ENCODE measurements at regions not wholly inside any gene's neighbourhood (a gene's known extent, or its start where the extent isn't known, plus 50 kb on each side); places are given as distances from the start of the nearest gene placed in this dataset.

- Histone ChIP-seq H3K36me3 (ENCODE audit: control insufficient read depth in 1 of 2, insufficient read depth in 2 of 2, low read length in 2 of 2) (no peaks in the 10 kb centered on the region), H3K27ac (ENCODE audit: low read depth, low read length) (no peak overlapping the region), H3K4me3 (replicated peaks in 1 of 2; ENCODE audit: low read depth in 1 of 2, low read length in 2 of 2) (no peak overlapping the region), H3K79me2 (ENCODE audit: insufficient read depth, low read length) (no peaks in the 10 kb centered on the region), H3K9ac (ENCODE audit: low read length) (no peak overlapping the region), H2AFZ (ENCODE audit: low read depth, low read length, poor library complexity, severe bottlenecking) (no peak overlapping the region), H4K20me1 (ENCODE audit: insufficient read depth) (no peaks in the 10 kb centered on the region), H3K4me2 (ENCODE audit: low read length) (no peak overlapping the region), H3K9me2 (ENCODE audit: insufficient read depth) (no peaks in the 10 kb centered on the region), H3K9me3 (ENCODE audit: control insufficient read depth in 1 of 2, insufficient read depth in 1 of 2, low read depth in 1 of 2, low read length in 2 of 2) (no peaks in the 10 kb centered on the region), H3K4me1 (ENCODE audit: control insufficient read depth in 1 of 2, insufficient read depth in 2 of 2, low read length in 2 of 2) (no peaks in the 10 kb centered on the region), H3K27me3 (ENCODE audit: insufficient read depth, low read length) (no peaks in the 10 kb centered on the region)
- no peak for ATAC-seq
- DNase-seq (ENCODE audit: low read depth, low spot score), result no peak
- TF ChIP-seq, protein P1, sequence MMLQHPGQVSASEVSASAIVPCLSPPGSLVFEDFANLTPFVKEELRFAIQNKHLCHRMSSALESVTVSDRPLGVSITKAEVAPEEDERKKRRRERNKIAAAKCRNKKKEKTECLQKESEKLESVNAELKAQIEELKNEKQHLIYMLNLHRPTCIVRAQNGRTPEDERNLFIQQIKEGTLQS (IDR thresholded peaks at IDR 0.05), result no peak
- TF ChIP-seq FOSL1 (IDR thresholded peaks at IDR 0.05; ENCODE audit: low read depth) (no peak), RAD21 (IDR thresholded peaks at IDR 0.05; ENCODE audit: low read depth) (no peak), ZFX (IDR thresholded peaks at IDR 0.05) (no peak), SRF (IDR thresholded peaks at IDR 0.05; ENCODE audit: low read depth) (no peak), CBX3 (IDR thresholded peaks at IDR 0.05; ENCODE audit: low read depth) (no peak), CEBPB (IDR thresholded peaks at IDR 0.05; ENCODE audit: low read depth) (no peak), YY1 (IDR thresholded peaks at IDR 0.05; ENCODE audit: extremely low read depth, insufficient replicate concordance, low read depth, low read length) (no peak), ELF1 (IDR thresholded peaks at IDR 0.05; ENCODE audit: borderline replicate concordance, low read depth) (no peak), EGR1 (IDR thresholded peaks at IDR 0.05; ENCODE audit: low read depth) (no peak), SIN3A (IDR thresholded peaks at IDR 0.05; ENCODE audit: low read depth) (no peak), CTCF (IDR thresholded peaks at IDR 0.05 in 2 of 3, conservative IDR thresholded peaks at IDR 0.05 in 1 of 3; ENCODE audit: borderline replicate concordance in 1 of 3, insufficient read depth in 1 of 3, low read depth in 2 of 3, low read length in 2 of 3) (no peak), MAX (IDR thresholded peaks at IDR 0.05) (no peak)
- TF ChIP-seq, protein P2, sequence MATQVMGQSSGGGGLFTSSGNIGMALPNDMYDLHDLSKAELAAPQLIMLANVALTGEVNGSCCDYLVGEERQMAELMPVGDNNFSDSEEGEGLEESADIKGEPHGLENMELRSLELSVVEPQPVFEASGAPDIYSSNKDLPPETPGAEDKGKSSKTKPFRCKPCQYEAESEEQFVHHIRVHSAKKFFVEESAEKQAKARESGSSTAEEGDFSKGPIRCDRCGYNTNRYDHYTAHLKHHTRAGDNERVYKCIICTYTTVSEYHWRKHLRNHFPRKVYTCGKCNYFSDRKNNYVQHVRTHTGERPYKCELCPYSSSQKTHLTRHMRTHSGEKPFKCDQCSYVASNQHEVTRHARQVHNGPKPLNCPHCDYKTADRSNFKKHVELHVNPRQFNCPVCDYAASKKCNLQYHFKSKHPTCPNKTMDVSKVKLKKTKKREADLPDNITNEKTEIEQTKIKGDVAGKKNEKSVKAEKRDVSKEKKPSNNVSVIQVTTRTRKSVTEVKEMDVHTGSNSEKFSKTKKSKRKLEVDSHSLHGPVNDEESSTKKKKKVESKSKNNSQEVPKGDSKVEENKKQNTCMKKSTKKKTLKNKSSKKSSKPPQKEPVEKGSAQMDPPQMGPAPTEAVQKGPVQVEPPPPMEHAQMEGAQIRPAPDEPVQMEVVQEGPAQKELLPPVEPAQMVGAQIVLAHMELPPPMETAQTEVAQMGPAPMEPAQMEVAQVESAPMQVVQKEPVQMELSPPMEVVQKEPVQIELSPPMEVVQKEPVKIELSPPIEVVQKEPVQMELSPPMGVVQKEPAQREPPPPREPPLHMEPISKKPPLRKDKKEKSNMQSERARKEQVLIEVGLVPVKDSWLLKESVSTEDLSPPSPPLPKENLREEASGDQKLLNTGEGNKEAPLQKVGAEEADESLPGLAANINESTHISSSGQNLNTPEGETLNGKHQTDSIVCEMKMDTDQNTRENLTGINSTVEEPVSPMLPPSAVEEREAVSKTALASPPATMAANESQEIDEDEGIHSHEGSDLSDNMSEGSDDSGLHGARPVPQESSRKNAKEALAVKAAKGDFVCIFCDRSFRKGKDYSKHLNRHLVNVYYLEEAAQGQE (IDR thresholded peaks at IDR 0.05; ENCODE audit: low read depth), result no peak
- TF ChIP-seq, protein P3, sequence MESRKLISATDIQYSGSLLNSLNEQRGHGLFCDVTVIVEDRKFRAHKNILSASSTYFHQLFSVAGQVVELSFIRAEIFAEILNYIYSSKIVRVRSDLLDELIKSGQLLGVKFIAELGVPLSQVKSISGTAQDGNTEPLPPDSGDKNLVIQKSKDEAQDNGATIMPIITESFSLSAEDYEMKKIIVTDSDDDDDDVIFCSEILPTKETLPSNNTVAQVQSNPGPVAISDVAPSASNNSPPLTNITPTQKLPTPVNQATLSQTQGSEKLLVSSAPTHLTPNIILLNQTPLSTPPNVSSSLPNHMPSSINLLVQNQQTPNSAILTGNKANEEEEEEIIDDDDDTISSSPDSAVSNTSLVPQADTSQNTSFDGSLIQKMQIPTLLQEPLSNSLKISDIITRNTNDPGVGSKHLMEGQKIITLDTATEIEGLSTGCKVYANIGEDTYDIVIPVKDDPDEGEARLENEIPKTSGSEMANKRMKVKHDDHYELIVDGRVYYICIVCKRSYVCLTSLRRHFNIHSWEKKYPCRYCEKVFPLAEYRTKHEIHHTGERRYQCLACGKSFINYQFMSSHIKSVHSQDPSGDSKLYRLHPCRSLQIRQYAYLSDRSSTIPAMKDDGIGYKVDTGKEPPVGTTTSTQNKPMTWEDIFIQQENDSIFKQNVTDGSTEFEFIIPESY (IDR thresholded peaks at IDR 0.05; ENCODE audit: extremely low read depth, insufficient replicate concordance, low read length), result no peak
- ChIA-PET RAD21 (ENCODE audit: low non-redundant PET in 1 of 2, low total read pairs in 2 of 2, uncharacterized antibody in 2 of 2, unreplicated experiment in 2 of 2) (no interaction called here), POLR2A (no interaction called here), CTCF (no interaction called here)
- no TSS peak for BruUV-seq (replicated peaks)
- intact Hi-C loops (cut with micrococcal nuclease), result no loop called here
Measured at GRCh38 chr2:147095376-147095775, 749.5 kb upstream of the ACVR2A start.
